ENCODE measurements at regions not wholly inside any gene's neighbourhood (a gene's known extent, or its start where the extent isn't known, plus 50 kb on each side); places are given as distances from the start of the nearest gene placed in this dataset.
"Not testable (repeated sequence)": the region's sequence is repeated elsewhere in the genome, so short reads cannot be mapped to it uniquely, and the experiment has no call there.

GRCh38 chr7:136389933-136390332 is 412.8 kb upstream of the MTPN start:
- H3K4me3 Mint-ChIP-seq (ENCODE audit: unreplicated experiment), result no peak overlapping the region
- TF ChIP-seq CTCF (IDR thresholded peaks at IDR 0.05), result no peak
- no peak overlapping the region for H3K27ac Mint-ChIP-seq (ENCODE audit: unreplicated experiment)
- DNase-seq (ENCODE audit: extremely low spot score, unreplicated experiment), result no peak
- peaks cover 16% of the 10 kb centered on the region for H3K27me3 Mint-ChIP-seq (ENCODE audit: unreplicated experiment)
- no peaks in the 10 kb centered on the region for H3K9me3 Mint-ChIP-seq (ENCODE audit: unreplicated experiment)
- no peaks in the 10 kb centered on the region for H3K36me3 Mint-ChIP-seq (ENCODE audit: unreplicated experiment)
- no peaks in the 10 kb centered on the region for H3K4me1 Mint-ChIP-seq (ENCODE audit: unreplicated experiment)

DNA sequence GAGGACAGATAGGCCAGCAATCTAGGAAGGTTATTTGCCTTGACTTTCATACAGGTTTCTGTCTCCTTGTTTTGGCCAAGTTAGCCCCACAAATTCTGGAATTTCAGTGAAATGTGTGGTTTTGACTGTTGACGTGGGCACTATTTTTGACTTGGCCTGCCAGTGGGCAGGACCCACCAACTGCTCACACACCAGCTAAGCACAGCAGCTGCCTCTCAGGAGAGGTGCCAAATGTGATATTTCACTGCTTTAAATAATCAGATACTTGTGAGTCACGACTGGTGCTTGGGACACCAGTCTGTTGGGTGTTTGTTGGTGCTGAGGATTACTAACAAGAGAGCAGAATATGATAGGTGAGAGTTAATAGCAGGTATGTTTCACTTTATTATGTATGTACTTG is 409.7 kb upstream of the MTPN start:
- Mint-ChIP-seq H3K27ac (ENCODE audit: unreplicated experiment) (no peak overlapping the region), H3K27me3 (ENCODE audit: unreplicated experiment) (peaks cover 8% of the 10 kb centered on the region), H3K4me1 (ENCODE audit: unreplicated experiment) (no peaks in the 10 kb centered on the region), H3K4me3 (ENCODE audit: unreplicated experiment) (no peak overlapping the region), H3K36me3 (ENCODE audit: unreplicated experiment) (no peaks in the 10 kb centered on the region), H3K9me3 (ENCODE audit: unreplicated experiment) (peaks cover 3% of the 10 kb centered on the region)
- DNase-seq (ENCODE audit: extremely low spot score, unreplicated experiment), result no peak
- TF ChIP-seq CTCF (IDR thresholded peaks at IDR 0.05), result no peak

- H3K4me3 Mint-ChIP-seq (ENCODE audit: unreplicated experiment); H3K27ac Mint-ChIP-seq (ENCODE audit: unreplicated experiment); DNase-seq (ENCODE audit: extremely low spot score, unreplicated experiment); H3K4me1 Mint-ChIP-seq (ENCODE audit: unreplicated experiment); H3K9me3 Mint-ChIP-seq (ENCODE audit: unreplicated experiment); H3K36me3 Mint-ChIP-seq (ENCODE audit: unreplicated experiment): not testable (repeated sequence)
- peaks cover 20% of the 10 kb centered on the region for H3K27me3 Mint-ChIP-seq (ENCODE audit: unreplicated experiment)
Observed at GRCh38 chr7:136371409-136371808, 394.2 kb upstream of the MTPN start.

- Mint-ChIP-seq H3K9me3 (ENCODE audit: unreplicated experiment) (peaks cover 4% of the 10 kb centered on the region), H3K27me3 (ENCODE audit: unreplicated experiment) (peaks cover 15% of the 10 kb centered on the region), H3K36me3 (ENCODE audit: unreplicated experiment) (no peaks in the 10 kb centered on the region), H3K4me3 (ENCODE audit: unreplicated experiment) (no peak overlapping the region), H3K4me1 (ENCODE audit: unreplicated experiment) (no peaks in the 10 kb centered on the region), H3K27ac (ENCODE audit: unreplicated experiment) (no peak overlapping the region)
- no peak for DNase-seq (ENCODE audit: extremely low spot score, unreplicated experiment)
- no peak for TF ChIP-seq CTCF (IDR thresholded peaks at IDR 0.05)
Observed at GRCh38 chr7:136370137-136370536, 393.0 kb upstream of the MTPN start.

GRCh38 chr7:136369225-136369624 is 392.1 kb upstream of the MTPN start:
- Mint-ChIP-seq H3K27ac (ENCODE audit: unreplicated experiment) (no peak overlapping the region), H3K9me3 (ENCODE audit: unreplicated experiment) (peaks cover 4% of the 10 kb centered on the region), H3K4me1 (ENCODE audit: unreplicated experiment) (no peaks in the 10 kb centered on the region), H3K36me3 (ENCODE audit: unreplicated experiment) (no peaks in the 10 kb centered on the region), H3K27me3 (ENCODE audit: unreplicated experiment) (peaks cover 15% of the 10 kb centered on the region), H3K4me3 (ENCODE audit: unreplicated experiment) (no peak overlapping the region)
- no peak for DNase-seq (ENCODE audit: extremely low spot score, unreplicated experiment)
- TF ChIP-seq CTCF (IDR thresholded peaks at IDR 0.05), result no peak

GRCh38 chr7:136359333-136359903 is 382.3 kb upstream of the MTPN start:
- Mint-ChIP-seq H3K4me1 (ENCODE audit: unreplicated experiment) (no peaks in the 10 kb centered on the region), H3K9me3 (ENCODE audit: unreplicated experiment) (no peaks in the 10 kb centered on the region), H3K36me3 (ENCODE audit: unreplicated experiment) (no peaks in the 10 kb centered on the region), H3K27ac (ENCODE audit: unreplicated experiment) (no peak overlapping the region), H3K27me3 (ENCODE audit: unreplicated experiment) (peaks cover 19% of the 10 kb centered on the region), H3K4me3 (ENCODE audit: unreplicated experiment) (no peak overlapping the region)
- TF ChIP-seq CTCF (IDR thresholded peaks at IDR 0.05), result no peak
- no peak for DNase-seq (ENCODE audit: extremely low spot score, unreplicated experiment)

Data from osteocyte (in vitro differentiated cells).